ENCODE measurements at regions not wholly inside any gene's neighbourhood (a gene's known extent, or its start where the extent isn't known, plus 50 kb on each side); places are given as distances from the start of the nearest gene placed in this dataset.

DNA sequence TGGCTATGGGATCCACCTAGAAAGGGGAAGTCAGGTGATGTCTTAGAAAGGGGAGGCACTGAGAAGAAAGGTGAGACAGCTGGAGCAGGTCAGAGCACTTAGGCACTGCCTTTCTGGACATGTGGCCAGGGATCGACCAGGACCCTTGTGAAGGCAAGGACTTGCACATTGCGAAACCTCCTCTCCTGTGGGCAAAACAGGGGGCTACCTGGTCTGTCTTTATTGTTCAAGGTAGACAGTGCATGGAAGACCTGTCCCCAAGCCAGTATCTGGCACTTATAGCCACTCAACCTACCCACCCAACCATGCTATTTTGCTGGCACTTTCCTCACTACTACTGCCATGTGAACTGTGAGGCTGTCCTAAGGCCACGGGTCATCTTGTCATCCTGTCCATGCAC lies 67.2 kb downstream of the NAV1 start:
- Histone ChIP-seq H3K4me3 (ENCODE audit: low read depth, low read length) (no peak overlapping the region), H3K27me3 (ENCODE audit: control insufficient read depth, insufficient read depth, low read length) (no peaks in the 10 kb centered on the region), H3K36me3 (ENCODE audit: control insufficient read depth, insufficient read depth, low read length) (no peaks in the 10 kb centered on the region)
- no peak for DNase-seq (ENCODE audit: low read depth)
- TF ChIP-seq, protein P1, sequence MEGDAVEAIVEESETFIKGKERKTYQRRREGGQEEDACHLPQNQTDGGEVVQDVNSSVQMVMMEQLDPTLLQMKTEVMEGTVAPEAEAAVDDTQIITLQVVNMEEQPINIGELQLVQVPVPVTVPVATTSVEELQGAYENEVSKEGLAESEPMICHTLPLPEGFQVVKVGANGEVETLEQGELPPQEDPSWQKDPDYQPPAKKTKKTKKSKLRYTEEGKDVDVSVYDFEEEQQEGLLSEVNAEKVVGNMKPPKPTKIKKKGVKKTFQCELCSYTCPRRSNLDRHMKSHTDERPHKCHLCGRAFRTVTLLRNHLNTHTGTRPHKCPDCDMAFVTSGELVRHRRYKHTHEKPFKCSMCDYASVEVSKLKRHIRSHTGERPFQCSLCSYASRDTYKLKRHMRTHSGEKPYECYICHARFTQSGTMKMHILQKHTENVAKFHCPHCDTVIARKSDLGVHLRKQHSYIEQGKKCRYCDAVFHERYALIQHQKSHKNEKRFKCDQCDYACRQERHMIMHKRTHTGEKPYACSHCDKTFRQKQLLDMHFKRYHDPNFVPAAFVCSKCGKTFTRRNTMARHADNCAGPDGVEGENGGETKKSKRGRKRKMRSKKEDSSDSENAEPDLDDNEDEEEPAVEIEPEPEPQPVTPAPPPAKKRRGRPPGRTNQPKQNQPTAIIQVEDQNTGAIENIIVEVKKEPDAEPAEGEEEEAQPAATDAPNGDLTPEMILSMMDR (IDR thresholded peaks at IDR 0.05; ENCODE audit: insufficient read depth, low read length, poor library complexity, severe bottlenecking): no peak

DNA sequence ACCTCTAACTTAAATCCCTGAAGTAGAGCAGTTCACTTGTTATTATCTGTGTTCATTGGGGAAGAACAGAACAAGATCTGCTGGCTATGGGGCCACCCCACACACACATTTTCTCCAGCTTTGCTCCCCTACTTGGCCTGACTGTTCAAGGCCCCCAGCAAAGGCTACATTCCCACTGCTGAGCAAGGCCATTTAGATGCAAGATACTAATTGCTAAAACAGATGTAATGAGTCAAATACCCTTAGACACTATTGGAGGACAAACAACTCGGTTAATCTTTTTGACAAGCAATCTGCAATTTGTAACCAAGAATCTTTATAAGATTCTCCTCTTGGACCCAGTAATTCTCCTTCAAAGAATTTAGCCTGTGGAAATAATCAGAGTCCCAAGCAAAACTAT lies 67.7 kb downstream of the NAV1 start:
- TF ChIP-seq, protein P1 (IDR thresholded peaks at IDR 0.05; ENCODE audit: insufficient read depth, low read length, poor library complexity, severe bottlenecking): no peak
- Histone ChIP-seq H3K36me3 (ENCODE audit: control insufficient read depth, insufficient read depth, low read length) (no peaks in the 10 kb centered on the region), H3K4me3 (ENCODE audit: low read depth, low read length) (no peak overlapping the region), H3K27me3 (ENCODE audit: control insufficient read depth, insufficient read depth, low read length) (no peaks in the 10 kb centered on the region)
- no peak for DNase-seq (ENCODE audit: low read depth)

DNA sequence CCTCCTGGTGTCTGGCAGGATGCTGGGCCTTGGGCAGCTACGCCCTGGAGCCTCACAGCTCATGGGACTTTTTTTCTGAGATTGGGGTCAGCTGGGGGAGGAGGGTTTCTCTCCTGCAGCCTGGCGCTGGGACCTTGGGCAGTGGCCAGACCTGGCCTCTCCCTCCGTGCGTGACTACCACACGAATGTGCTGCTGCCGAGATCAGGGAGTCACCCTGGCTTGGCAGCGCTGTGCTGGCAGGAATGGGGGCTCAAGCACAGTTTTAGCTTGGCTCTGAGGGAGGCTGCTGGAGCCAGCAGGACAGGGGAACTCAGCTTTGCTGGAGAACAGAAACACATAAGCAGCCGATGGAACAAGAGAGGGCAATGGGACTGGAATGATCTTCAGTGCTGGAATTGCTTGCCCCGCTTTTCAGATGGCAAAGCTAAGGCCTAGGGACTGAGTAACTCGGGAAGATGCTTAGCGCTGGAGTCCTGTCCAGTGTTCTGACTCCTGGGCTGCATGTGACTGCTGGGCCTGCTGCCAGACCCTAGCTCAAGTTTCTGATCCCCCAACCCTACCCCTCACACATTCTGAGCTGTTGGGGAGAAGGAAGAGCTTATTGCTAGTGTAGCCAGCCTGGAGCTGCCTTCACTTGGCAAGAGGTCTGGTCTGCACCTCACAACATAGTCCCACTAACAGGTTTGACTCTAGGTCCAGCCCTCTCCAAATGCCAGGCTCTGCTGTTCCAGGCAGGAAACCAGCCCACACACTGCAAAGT lies 69.9 kb downstream of the NAV1 start:
- no peak overlapping the region for H3K4me3 ChIP-seq (ENCODE audit: low read depth, low read length)
- H3K27me3 ChIP-seq (ENCODE audit: control insufficient read depth, insufficient read depth, low read length): no peaks in the 10 kb centered on the region
- DNase-seq (ENCODE audit: low read depth): no peak
- TF ChIP-seq, protein P1 (IDR thresholded peaks at IDR 0.05; ENCODE audit: insufficient read depth, low read length, poor library complexity, severe bottlenecking): no peak
- H3K36me3 ChIP-seq (ENCODE audit: control insufficient read depth, insufficient read depth, low read length): no peaks in the 10 kb centered on the region

DNA sequence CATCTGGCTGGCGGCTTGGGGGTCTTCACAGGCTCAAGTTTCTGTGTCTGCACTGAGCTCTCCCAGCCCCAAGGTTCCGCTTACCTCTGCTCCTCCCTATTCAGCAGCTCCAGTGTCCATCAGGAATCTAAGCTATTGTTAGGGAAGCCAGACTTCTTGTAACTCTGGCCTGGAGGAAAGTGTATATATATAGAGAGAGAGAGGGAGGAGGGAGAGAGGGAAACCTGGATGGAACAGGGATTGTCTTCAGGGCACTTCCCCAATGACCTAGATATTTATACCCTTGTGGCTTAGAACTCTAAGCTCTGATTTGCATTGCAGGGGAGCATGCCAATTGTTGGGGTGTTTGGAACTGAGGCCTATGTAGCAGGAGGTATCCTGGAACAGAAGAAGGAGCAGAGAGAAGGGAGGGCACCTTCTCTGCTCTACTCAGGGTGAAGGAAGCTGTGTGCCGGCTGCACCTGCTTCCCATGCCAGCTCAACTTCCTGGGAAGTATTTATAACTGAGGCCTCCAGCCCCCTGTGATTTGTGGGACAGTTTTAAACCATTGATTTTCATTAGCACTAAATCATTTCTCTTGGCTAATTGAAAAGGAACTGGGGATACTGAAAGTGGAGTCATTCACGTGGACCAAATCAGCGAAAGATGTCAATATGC lies 70.9 kb downstream of the NAV1 start:
- Histone ChIP-seq H3K36me3 (ENCODE audit: control insufficient read depth, insufficient read depth, low read length) (no peaks in the 10 kb centered on the region), H3K27me3 (ENCODE audit: control insufficient read depth, insufficient read depth, low read length) (no peaks in the 10 kb centered on the region), H3K4me3 (ENCODE audit: low read depth, low read length) (no peak overlapping the region)
- TF ChIP-seq, protein P1 (IDR thresholded peaks at IDR 0.05; ENCODE audit: insufficient read depth, low read length, poor library complexity, severe bottlenecking): no peak
- DNase-seq (ENCODE audit: low read depth): no peak

DNA sequence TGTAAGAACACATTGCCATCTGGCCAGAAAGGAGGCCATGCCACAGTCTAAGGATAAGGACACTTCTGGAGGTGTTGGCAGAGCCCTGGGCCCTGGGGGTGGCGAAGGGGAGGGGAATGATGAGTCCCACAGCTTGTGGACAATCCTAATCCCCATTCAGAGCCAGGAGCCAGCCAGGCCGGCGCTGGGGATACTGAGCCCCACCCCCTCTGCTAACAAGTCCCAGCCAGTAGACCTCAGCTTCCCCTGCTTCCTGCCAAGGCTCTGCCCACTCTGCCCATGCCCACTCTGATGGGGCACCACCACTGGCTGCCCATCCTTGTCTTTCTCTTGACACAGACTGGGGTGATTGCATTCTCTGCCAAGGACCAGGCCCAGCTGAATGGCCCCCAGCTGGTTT lies 71.9 kb downstream of the NAV1 start:
- TF ChIP-seq, protein P1 (IDR thresholded peaks at IDR 0.05; ENCODE audit: insufficient read depth, low read length, poor library complexity, severe bottlenecking): no peak
- Histone ChIP-seq H3K36me3 (ENCODE audit: control insufficient read depth, insufficient read depth, low read length) (no peaks in the 10 kb centered on the region), H3K27me3 (ENCODE audit: control insufficient read depth, insufficient read depth, low read length) (no peaks in the 10 kb centered on the region), H3K4me3 (ENCODE audit: low read depth, low read length) (no peak overlapping the region)
- DNase-seq (ENCODE audit: low read depth): no peak

All from kidney epithelial cell (primary cell).